OCI-LY7 (cell line): ENCODE measurements at regions not wholly inside any gene's neighbourhood (a gene's known extent, or its start where the extent isn't known, plus 50 kb on each side); places are given as distances from the start of the nearest gene placed in this dataset.

Source experiments
- BruUV-seq: library from RNA; stranded (reverse); fragments of 400-500 nt; replicated peaks from 2 replicates; lab custom pipeline; 2021; lab: Mats Ljungman, UMichigan
- CTCF ChIA-PET: fragments of 300-600 bp; sonication (Branson Sonifier 250); formaldehyde crosslinking; loops from one replicate; lab custom pipeline; 2022; ENCODE audit warnings: antibody characterized with exemption; ENCODE audit not compliant: unreplicated experiment; lab: Charles Lee
- POLR2A ChIA-PET: fragments of 300-600 bp; sonication (Branson Sonifier 250); formaldehyde crosslinking; loops from one replicate; lab custom pipeline; 2022; ENCODE audit warnings: antibody characterized with exemption; lab: Charles Lee
- DNase-seq: peaks from one replicate; pipeline ENCODE4 v3.0.0-alpha.2; 2015; ENCODE audit warnings: low spot score
- H2AFZ ChIP-seq: fragments of 200-600 bp; sonication (generic), shearing (Covaris generic); 2 replicates; pipeline ENCODE4 v1.6.1; 2014; ENCODE audit warnings: mild to moderate bottlenecking, antibody characterized with exemption, low read length, moderate library complexity
- H3K27ac ChIP-seq: fragments of 200-600 bp; sonication (generic); 2 replicates; pipeline ENCODE4 v1.5.1; 2014; ENCODE audit warnings: mixed run types, low read depth, mild to moderate bottlenecking, moderate library complexity, low read length, inconsistent platforms; ENCODE audit not compliant: poor library complexity, severe bottlenecking
- H3K36me3 ChIP-seq: fragments of 200-600 bp; sonication (generic); 2 replicates; pipeline ENCODE4 v1.6.1; 2014; ENCODE audit warnings: mild to moderate bottlenecking, antibody characterized with exemption, low read length, moderate library complexity, mixed read lengths; ENCODE audit not compliant: insufficient read depth
- H3K4me1 ChIP-seq: fragments of 200-600 bp; sonication (generic); 2 replicates; pipeline ENCODE4 v1.5.1; 2014; ENCODE audit warnings: mild to moderate bottlenecking, low read length; ENCODE audit not compliant: insufficient read depth, poor library complexity, severe bottlenecking
- H3K4me2 ChIP-seq: fragments of 200-600 bp; sonication (generic); 2 replicates; pipeline ENCODE4 v1.6.1; 2014; ENCODE audit warnings: mild to moderate bottlenecking, low read length
- H3K4me3 ChIP-seq: fragments of 200-600 bp; sonication (generic); 2 replicates; pipeline ENCODE4 v1.5.1; 2014; ENCODE audit warnings: mild to moderate bottlenecking, low read depth, low read length; ENCODE audit not compliant: poor library complexity, severe bottlenecking
- H3K79me2 ChIP-seq: fragments of 200-600 bp; sonication (generic); 2 replicates; pipeline ENCODE4 v1.6.1; 2016; ENCODE audit warnings: low read depth, mild to moderate bottlenecking, low read length, moderate library complexity, mixed read lengths; ENCODE audit not compliant: insufficient read depth
- H3K9me2 ChIP-seq: fragments of 200-600 bp; sonication (generic); 2 replicates; pipeline ENCODE4 v1.6.1; 2016; ENCODE audit warnings: mild to moderate bottlenecking, low read length, mixed read lengths; ENCODE audit not compliant: insufficient read depth
- H3K9me3 ChIP-seq: fragments of 200-600 bp; sonication (generic); 2 replicates; pipeline ENCODE4 v1.6.1; 2014; ENCODE audit warnings: mild to moderate bottlenecking, mixed run types, low read length, mixed read lengths
- H4K20me1 ChIP-seq: fragments of 200-600 bp; sonication (generic); 2 replicates; pipeline ENCODE4 v1.6.1; 2014; ENCODE audit warnings: mild to moderate bottlenecking, antibody characterized with exemption, low read length, moderate library complexity, mixed read lengths; ENCODE audit not compliant: insufficient read depth
- CTCF ChIP-seq: fragments of 200-600 bp; sonication (generic); conservative IDR thresholded peaks from 2 replicates; pipeline ENCODE4 v1.5.1; 2014; ENCODE audit warnings: mild to moderate bottlenecking, antibody characterized with exemption, low read length, moderate library complexity, mixed read lengths
- EZH2phosphoT487 ChIP-seq: fragments of 200-600 bp; sonication (generic); IDR thresholded peaks from 2 replicates; pipeline ENCODE4 v1.6.1; 2018; ENCODE audit warnings: low read depth, borderline replicate concordance, mild to moderate bottlenecking, mixed run types, antibody characterized with exemption, low read length, moderate library complexity, mixed read lengths
- intact Hi-C: fragments of 100-400 bp; cut with micrococcal nuclease; formaldehyde crosslinking; loops from one replicate; pipeline ENCODE4 v1.10.0; 2022; ENCODE audit not compliant: unreplicated experiment

- H3K4me3 ChIP-seq, result no peak overlapping the region
- no peaks in the 10 kb centered on the region for H3K9me2 ChIP-seq
- no peak overlapping the region for H3K27ac ChIP-seq
- CTCF ChIA-PET, result no interaction called here
- no peak overlapping the region for H2AFZ ChIP-seq
- no peaks in the 10 kb centered on the region for H3K9me3 ChIP-seq
- H3K4me2 ChIP-seq, result no peak overlapping the region
- H3K4me1 ChIP-seq, result no peaks in the 10 kb centered on the region
- POLR2A ChIA-PET, result no interaction called here
- H4K20me1 ChIP-seq, result no peaks in the 10 kb centered on the region
- H3K36me3 ChIP-seq, result no peaks in the 10 kb centered on the region
- no peak for DNase-seq
- intact Hi-C loops, result no loop called here
- TF ChIP-seq CTCF, result no peak
- no peak for TF ChIP-seq EZH2phosphoT487
- no peaks in the 10 kb centered on the region for H3K79me2 ChIP-seq
- BruUV-seq, result no TSS peak
Measured at GRCh38 chr4:13892739-13893105, 265.2 kb upstream of the BOD1L1 start.

GRCh38 chr4:13893211-13893610 is 265.7 kb upstream of the BOD1L1 start:
- POLR2A ChIA-PET, result no interaction called here
- TF ChIP-seq EZH2phosphoT487 (no peak), CTCF (no peak)
- no peak for DNase-seq
- no TSS peak for BruUV-seq
- CTCF ChIA-PET, result no interaction called here
- H3K4me3 ChIP-seq, result no peak overlapping the region
- no peaks in the 10 kb centered on the region for H4K20me1 ChIP-seq
- no peaks in the 10 kb centered on the region for H3K36me3 ChIP-seq
- H2AFZ ChIP-seq, result no peak overlapping the region
- no peaks in the 10 kb centered on the region for H3K9me2 ChIP-seq
- H3K79me2 ChIP-seq, result no peaks in the 10 kb centered on the region
- intact Hi-C loops, result no loop called here
- no peak overlapping the region for H3K27ac ChIP-seq
- H3K4me1 ChIP-seq, result no peaks in the 10 kb centered on the region
- H3K4me2 ChIP-seq, result no peak overlapping the region
- H3K9me3 ChIP-seq, result no peaks in the 10 kb centered on the region

- H3K27ac ChIP-seq, result no peak overlapping the region
- intact Hi-C loops, result no loop called here
- CTCF ChIA-PET, result no interaction called here
- H3K4me3 ChIP-seq, result no peak overlapping the region
- POLR2A ChIA-PET, result no interaction called here
- no peak for DNase-seq
- no peak overlapping the region for H3K4me2 ChIP-seq
- H3K79me2 ChIP-seq, result no peaks in the 10 kb centered on the region
- no peaks in the 10 kb centered on the region for H3K9me3 ChIP-seq
- BruUV-seq, result no TSS peak
- H3K4me1 ChIP-seq, result no peaks in the 10 kb centered on the region
- H4K20me1 ChIP-seq, result no peaks in the 10 kb centered on the region
- H2AFZ ChIP-seq, result no peak overlapping the region
- TF ChIP-seq CTCF (no peak), EZH2phosphoT487 (no peak)
- H3K9me2 ChIP-seq, result no peaks in the 10 kb centered on the region
- H3K36me3 ChIP-seq, result no peaks in the 10 kb centered on the region
Measured at GRCh38 chr4:13893987-13894386, 266.5 kb upstream of the BOD1L1 start.
